OCI-LY3 (cell line): ENCODE measurements at regions not wholly inside any gene's neighbourhood (a gene's known extent, or its start where the extent isn't known, plus 50 kb on each side); places are given as distances from the start of the nearest gene placed in this dataset.

Source experiments
- H2AFZ ChIP-seq: fragments of 200-600, 300-600 bp; shearing (Covaris generic); 2 replicates; pipeline ENCODE4 v1.6.0; 2014; ENCODE audit warnings: antibody characterized with exemption, low read depth, low read length
- H3K27ac ChIP-seq: fragments of 200-600, 300-600 bp; sonication (generic); 2 replicates; pipeline ENCODE4 v1.5.1; 2014; ENCODE audit warnings: mild to moderate bottlenecking, low read length, moderate library complexity, mixed read lengths
- H3K27me3 ChIP-seq: fragments of 200-600, 300-600 bp; sonication (generic); 2 replicates; pipeline ENCODE4 v1.6.1; 2014; ENCODE audit warnings: low read depth, low read length, mixed read lengths
- H3K36me3 ChIP-seq: fragments of 200-600, 300-600 bp; sonication (generic); replicated peaks from 2 replicates; pipeline ENCODE3; 2014; ENCODE audit warnings: low read depth, low read length, mixed read lengths
- H3K4me1 ChIP-seq: fragments of 300-600, 200-600 bp; sonication (generic); 2 replicates; pipeline ENCODE4 v1.6.1; 2014; ENCODE audit warnings: low read length, mixed read lengths
- H3K4me2 ChIP-seq: fragments of 200-600, 300-600 bp; sonication (generic); 2 replicates; pipeline ENCODE4 v1.6.1; 2014; ENCODE audit warnings: low read length, mixed read lengths
- H3K4me3 ChIP-seq: fragments of 300-600, 200-600 bp; sonication (generic); 2 replicates; pipeline ENCODE4 v1.5.1; 2014; ENCODE audit warnings: antibody characterized with exemption, mild to moderate bottlenecking, low read length, moderate library complexity
- H3K79me2 ChIP-seq: fragments of 300-600, 200-600 bp; shearing (Covaris generic); 2 replicates; pipeline ENCODE4 v1.6.1; 2014; ENCODE audit warnings: mild to moderate bottlenecking, low read length, mixed read lengths
- H3K9ac ChIP-seq: fragments of 300-600, 200-600 bp; shearing (Covaris generic); 2 replicates; pipeline ENCODE4 v1.6.0; 2014; ENCODE audit warnings: mild to moderate bottlenecking, low read length, moderate library complexity
- H3K9me3 ChIP-seq: fragments of 200-600, 300-600 bp; shearing (Covaris generic); 2 replicates; pipeline ENCODE4 v1.6.1; 2014; ENCODE audit warnings: low read length, mixed read lengths; ENCODE audit not compliant: insufficient read depth
- H4K20me1 ChIP-seq: fragments of 200-600, 300-600 bp; sonication (generic); 2 replicates; pipeline ENCODE4 v1.6.1; 2016; ENCODE audit warnings: low read length, mixed read lengths; ENCODE audit not compliant: insufficient read depth
- CTCF ChIP-seq: fragments of 200-600, 300-600 bp; sonication (generic); IDR thresholded peaks from 2 replicates; pipeline ENCODE4 v1.5.1; 2014; ENCODE audit warnings: antibody characterized with exemption, low read length, low read depth
- EZH2phosphoT487 ChIP-seq: fragments of 200-600 bp; shearing (Covaris generic); IDR thresholded peaks from 2 replicates; pipeline ENCODE4 v1.6.1; 2018; ENCODE audit warnings: antibody characterized with exemption, mixed run types, low read depth

DNA sequence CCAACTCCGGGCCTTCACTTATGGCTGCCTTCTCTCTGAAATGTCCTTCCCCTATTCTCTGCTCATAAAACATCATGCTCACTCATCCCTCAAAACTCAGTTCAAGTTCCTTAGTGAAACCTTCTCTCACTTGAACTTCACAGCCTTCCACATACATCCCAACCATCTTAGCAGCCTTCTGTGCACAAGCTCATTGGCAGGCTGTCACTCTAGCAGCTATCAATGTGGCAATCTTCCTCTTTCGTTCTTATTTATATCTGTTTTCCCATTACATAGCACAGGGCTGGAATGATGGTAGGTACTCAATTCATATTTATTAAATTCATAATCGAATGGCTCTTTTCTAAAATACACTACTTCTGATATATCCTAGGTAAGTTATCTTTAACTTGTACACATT lies 66.4 kb upstream of the MCTP2 start:
- H3K79me2 ChIP-seq, result no peaks in the 10 kb centered on the region

DNA sequence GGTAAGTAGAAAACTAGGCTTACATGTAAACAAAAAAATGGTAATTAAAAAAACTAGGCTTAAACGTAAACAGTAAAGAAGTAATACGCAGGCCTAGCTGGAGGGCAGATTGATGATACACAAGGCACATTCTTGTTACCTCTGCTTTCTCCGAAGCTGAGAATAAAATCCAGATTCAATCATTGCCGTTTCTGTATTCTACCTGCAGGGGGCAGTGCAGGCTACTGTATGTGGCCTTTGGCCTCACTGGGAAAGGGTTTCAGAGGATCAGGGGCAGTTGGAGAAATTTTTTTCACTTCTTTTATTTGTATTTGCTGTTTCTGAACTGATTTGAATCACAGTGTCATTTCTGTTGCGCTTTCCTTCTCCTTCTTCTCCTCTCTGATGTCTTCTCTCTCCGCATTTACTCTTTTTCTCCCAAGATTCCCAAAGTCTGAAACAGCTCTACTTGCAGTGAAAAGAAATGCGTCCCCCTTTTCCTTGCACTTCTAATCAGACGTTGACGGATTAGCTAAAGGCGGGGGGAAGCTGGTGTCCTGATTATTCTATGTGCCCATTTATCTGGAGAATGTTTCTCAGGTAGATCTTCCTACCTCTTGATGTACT lies 67.1 kb upstream of the MCTP2 start:
- no peak overlapping the region for H3K9ac ChIP-seq
- H2AFZ ChIP-seq, result no peak overlapping the region
- no peaks in the 10 kb centered on the region for H3K79me2 ChIP-seq
- no peaks in the 10 kb centered on the region for H3K9me3 ChIP-seq
- no peak overlapping the region for H3K4me3 ChIP-seq
- no peaks in the 10 kb centered on the region for H3K36me3 ChIP-seq
- H3K27me3 ChIP-seq, result peaks cover 39% of the 10 kb centered on the region
- TF ChIP-seq EZH2phosphoT487 (no peak), CTCF (peak; percentile 98)
- no peaks in the 10 kb centered on the region for H4K20me1 ChIP-seq
- no peak overlapping the region for H3K27ac ChIP-seq
- no peak overlapping the region for H3K4me2 ChIP-seq
- no peaks in the 10 kb centered on the region for H3K4me1 ChIP-seq

More for the DNA sequence above, 66.4 kb upstream of the MCTP2 start:
- H3K9ac ChIP-seq, result no peak overlapping the region
- H4K20me1 ChIP-seq, result no peaks in the 10 kb centered on the region
- no peaks in the 10 kb centered on the region for H3K36me3 ChIP-seq
- no peaks in the 10 kb centered on the region for H3K9me3 ChIP-seq
- H3K4me2 ChIP-seq, result no peak overlapping the region
- H3K27ac ChIP-seq, result no peak overlapping the region
- no peak for TF ChIP-seq CTCF
- no peak for TF ChIP-seq EZH2phosphoT487
- no peak overlapping the region for H3K4me3 ChIP-seq
- no peak overlapping the region for H2AFZ ChIP-seq
- H3K4me1 ChIP-seq, result no peaks in the 10 kb centered on the region
- peaks cover 39% of the 10 kb centered on the region for H3K27me3 ChIP-seq

DNA sequence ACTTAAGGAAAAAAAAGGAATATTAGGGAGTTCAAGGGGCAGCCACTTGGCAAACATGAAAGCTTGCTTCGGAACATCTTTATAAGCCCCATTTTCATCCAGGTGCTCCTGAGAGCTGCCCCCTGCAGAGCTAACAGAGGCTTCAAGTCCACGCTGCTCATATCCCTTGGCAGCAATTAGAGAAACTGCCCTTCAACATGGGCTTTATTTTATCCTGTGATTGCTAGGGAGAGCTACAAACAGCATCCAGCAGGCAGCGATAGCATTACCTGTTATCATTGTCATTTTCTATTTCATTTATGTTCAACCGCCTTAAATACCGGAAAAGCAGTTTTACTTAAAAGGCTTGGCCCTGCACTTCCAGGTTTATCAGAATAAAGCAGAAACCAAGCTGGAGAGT lies 68.4 kb upstream of the MCTP2 start:
- H3K4me3 ChIP-seq, result no peak overlapping the region
- no peak overlapping the region for H3K4me2 ChIP-seq
- no peaks in the 10 kb centered on the region for H3K79me2 ChIP-seq
- H3K27ac ChIP-seq, result no peak overlapping the region
- H3K27me3 ChIP-seq, result peaks cover 35% of the 10 kb centered on the region
- TF ChIP-seq CTCF (no peak), EZH2phosphoT487 (no peak)
- no peaks in the 10 kb centered on the region for H3K9me3 ChIP-seq
- no peaks in the 10 kb centered on the region for H4K20me1 ChIP-seq
- H3K36me3 ChIP-seq, result no peaks in the 10 kb centered on the region
- no peak overlapping the region for H2AFZ ChIP-seq
- H3K9ac ChIP-seq, result no peak overlapping the region
- H3K4me1 ChIP-seq, result no peaks in the 10 kb centered on the region

GRCh38 chr15:94154255-94154654 lies 77.1 kb upstream of the MCTP2 start:
- Histone ChIP-seq H3K4me2 (no peak overlapping the region), H3K4me1 (no peaks in the 10 kb centered on the region), H3K79me2 (no peaks in the 10 kb centered on the region), H3K9ac (no peak overlapping the region), H3K4me3 (no peak overlapping the region), H3K27ac (no peak overlapping the region), H3K27me3 (no peaks in the 10 kb centered on the region; the same call in 1 of the 2 replicates), H3K36me3 (no peaks in the 10 kb centered on the region), H3K9me3 (no peaks in the 10 kb centered on the region), H4K20me1 (no peaks in the 10 kb centered on the region), H2AFZ (no peak overlapping the region)
- TF ChIP-seq CTCF (no peak), EZH2phosphoT487 (no peak)
